ENCODE measurements at regions not wholly inside any gene's neighbourhood (a gene's known extent, or its start where the extent isn't known, plus 50 kb on each side); places are given as distances from the start of the nearest gene placed in this dataset.

DNA sequence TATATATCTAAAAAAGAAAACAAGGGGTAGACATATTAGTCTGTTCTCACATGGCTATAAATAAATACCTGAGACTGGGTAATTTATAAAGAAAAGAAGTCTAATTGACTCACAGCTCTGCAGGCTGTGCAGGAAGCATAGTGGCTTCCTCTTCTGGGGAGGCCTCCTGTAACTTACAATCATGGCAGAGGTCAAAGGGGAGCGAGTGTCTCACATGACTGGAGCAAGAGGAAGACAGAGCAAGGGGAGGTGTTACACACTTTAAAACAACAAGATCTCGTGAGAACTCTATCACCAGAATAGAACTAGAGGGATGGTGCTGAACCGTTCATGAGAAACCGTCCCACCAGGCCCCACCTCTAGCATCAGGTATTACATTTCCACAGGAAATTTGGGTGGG, 616.8 kb downstream of the TLE4 start (continued):
- TF ChIP-seq MXD1 (CRISPR knock-in tag; IDR thresholded peaks at IDR 0.05; ENCODE audit: borderline replicate concordance, poor library complexity, severe bottlenecking) (no peak), ZEB2 (IDR thresholded peaks at IDR 0.05) (no peak), ZNF143 (CRISPR knock-in tag; IDR thresholded peaks at IDR 0.05) (no peak), SMARCC2 (IDR thresholded peaks at IDR 0.05; ENCODE audit: low read depth) (no peak)
- TF ChIP-seq, protein P1, sequence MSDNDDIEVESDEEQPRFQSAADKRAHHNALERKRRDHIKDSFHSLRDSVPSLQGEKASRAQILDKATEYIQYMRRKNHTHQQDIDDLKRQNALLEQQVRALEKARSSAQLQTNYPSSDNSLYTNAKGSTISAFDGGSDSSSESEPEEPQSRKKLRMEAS (CRISPR knock-in tag; IDR thresholded peaks at IDR 0.05): no peak

GRCh38 chr9:80185112-80185738, 613.5 kb downstream of the TLE4 start:
- ATAC-seq (no peak), FAIRE-seq (no peak), DNase-seq (ENCODE audit: extremely low read depth in 1 of 4, low spot score in 3 of 4) (no peak)
- in situ Hi-C loops (cut with MboI) (no loop called here), intact Hi-C loops (cut with micrococcal nuclease) (no loop called here)
- Histone ChIP-seq H3K4me1 (replicated peaks in 1 of 2; ENCODE audit: control insufficient read depth in 2 of 2, insufficient read depth in 2 of 2, low read length in 2 of 2) (no peaks in the 10 kb centered on the region), H3K4me2 (ENCODE audit: insufficient read depth, low read length) (no peak overlapping the region), H4K20me1 (replicated peaks; ENCODE audit: control insufficient read depth, insufficient read depth, low read length) (no peaks in the 10 kb centered on the region), H3K27me3 (ENCODE audit: control insufficient read depth in 2 of 2, insufficient read depth in 2 of 2, low read length in 2 of 2) (no peaks in the 10 kb centered on the region), H3K9me3 (replicated peaks; ENCODE audit: control insufficient read depth, insufficient read depth, low read depth, low read length) (no peaks in the 10 kb centered on the region), H3K4me3 (no peak overlapping the region), H2AFZ (ENCODE audit: low read depth, low read length) (no peak overlapping the region), H3K9ac (ENCODE audit: insufficient read depth in 1 of 2, low read depth in 2 of 2, low read length in 2 of 2) (no peak overlapping the region), H3K9me1 (ENCODE audit: control insufficient read depth, insufficient read depth, low read length) (no peaks in the 10 kb centered on the region), H3K27ac (ENCODE audit: extremely low read depth, low read depth, low read length) (no peak overlapping the region), H3K79me2 (ENCODE audit: control insufficient read depth, insufficient read depth, low read length) (no peaks in the 10 kb centered on the region), H3K36me3 (ENCODE audit: control insufficient read depth, insufficient read depth, low read length) (no peaks in the 10 kb centered on the region)
- POLR2A ChIA-PET: interaction anchor here (0.6 kb wide), 1 partner anchor 22 kb away, joined by 3 read pairs; no protein-coding TSS in a partner anchor
- CTCF ChIA-PET (ENCODE audit: low intra/inter-chr PET ratio): no interaction called here
- BruUV-seq (replicated peaks): no TSS peak
- 5% methylated on average over 11 of the region's 27 CpGs for WGBS (ENCODE audit: insufficient coverage, low coverage, missing lambda C conversion rate)
- TF ChIP-seq ZBTB43 (CRISPR knock-in tag; IDR thresholded peaks at IDR 0.05): no peak
- no peak for TF ChIP-seq SP2 (IDR thresholded peaks at IDR 0.05; ENCODE audit: extremely low read depth, low read depth, low read length, poor library complexity, severe bottlenecking)
- TF ChIP-seq PURB (CRISPR knock-in tag; IDR thresholded peaks at IDR 0.05; ENCODE audit: low read depth): no peak
- no peak for TF ChIP-seq UBTF (IDR thresholded peaks at IDR 0.05; ENCODE audit: borderline replicate concordance in 1 of 2, low read depth in 2 of 2, low read length in 2 of 2)
- no peak for TF ChIP-seq CBFA2T3 (IDR thresholded peaks at IDR 0.05)
- TF ChIP-seq RBM34 (IDR thresholded peaks at IDR 0.05; ENCODE audit: borderline replicate concordance, insufficient read depth, low read length): no peak
- no peak for TF ChIP-seq SUPT5H (IDR thresholded peaks at IDR 0.05)
- no peak for TF ChIP-seq NFE2 (IDR thresholded peaks at IDR 0.05; ENCODE audit: low read depth)
- no peak for TF ChIP-seq ZNF121 (CRISPR knock-in tag; conservative IDR thresholded peaks at IDR 0.05)
- TF ChIP-seq, protein P2, sequence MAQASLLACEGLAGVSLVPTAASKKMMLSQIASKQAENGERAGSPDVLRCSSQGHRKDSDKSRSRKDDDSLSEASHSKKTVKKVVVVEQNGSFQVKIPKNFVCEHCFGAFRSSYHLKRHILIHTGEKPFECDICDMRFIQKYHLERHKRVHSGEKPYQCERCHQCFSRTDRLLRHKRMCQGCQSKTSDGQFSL (CRISPR knock-in tag; IDR thresholded peaks at IDR 0.05): no peak
- TF ChIP-seq, protein P2 (tag; IDR thresholded peaks at IDR 0.05): no peak
